A549 (cell line): ENCODE measurements at regions not wholly inside any gene's neighbourhood (a gene's known extent, or its start where the extent isn't known, plus 50 kb on each side); places are given as distances from the start of the nearest gene placed in this dataset.

Experiments
- ATAC-seq, 2 experiments: fragments of 200-7000 bp in 1 of 2; fragments of >200 bp in 1 of 2; cut with Nextera tagmentation in 1 of 2; cut with Tn5 transposase in 1 of 2; 3 replicates each; pipeline versions ENCODE4 v1.8.0 to v1.9.1; 2018 to 2020; ENCODE audit warnings: mild to moderate bottlenecking in 1 of 2, moderate library complexity in 1 of 2
- CTCF ChIA-PET: fragments of 300-600 bp; sonication (Branson Sonifier 250); formaldehyde crosslinking; extraction: SDS; loops from one replicate; lab custom pipeline; 2021; ENCODE audit warnings: antibody characterized with exemption, inconsistent platforms; lab: Yijun Ruan, JAX
- POLR2A ChIA-PET: fragments of 350-600 bp; formaldehyde crosslinking; extraction: SDS; loops from one replicate; lab custom pipeline; 2021; ENCODE audit warnings: antibody characterized with exemption, inconsistent platforms; lab: Yijun Ruan, JAX
- DNase-seq, 2 experiments: peaks; one replicate each; pipeline versions ENCODE4 v3.0.0 to v3.0.0-alpha.2; 2011 to 2016; ENCODE audit warnings: low read depth in 1 of 2, low spot score in 1 of 2
- FAIRE-seq: peaks from 2 replicates; lab custom pipeline; 2011; peaks lifted over from hg19 to GRCh38; lab: Jason Lieb, UNC
- H3K27ac ChIP-seq, 2 experiments: fragments of >200 bp; sonication (Bioruptor Twin); formaldehyde crosslinking; 3 replicates each; pipeline ENCODE4 v1.5.1; 2016 to 2017
- H3K4me1 ChIP-seq: fragments of >200 bp; sonication (Bioruptor Twin); formaldehyde crosslinking; 3 replicates; pipeline ENCODE4 v1.6.1; 2016
- H3K4me2 ChIP-seq: fragments of >200 bp; sonication (Bioruptor Twin); formaldehyde crosslinking; 3 replicates; pipeline ENCODE4 v1.6.1; 2016
- H3K4me3 ChIP-seq: fragments of >200 bp; sonication (Bioruptor Twin); formaldehyde crosslinking; 3 replicates; pipeline ENCODE4 v1.5.1; 2016
- H3K9me3 ChIP-seq: fragments of >200 bp; sonication (Bioruptor Twin); formaldehyde crosslinking; 3 replicates; pipeline ENCODE4 v1.6.1; 2016
- CBX2 ChIP-seq: fragments of 200-600 bp; sonication (generic); IDR thresholded peaks from 2 replicates; pipeline ENCODE4 v1.6.1; 2016; ENCODE audit warnings: low read depth, mild to moderate bottlenecking, borderline replicate concordance
- FOSB ChIP-seq: fragments of 250-450 bp; sonication (Bioruptor Pico); IDR thresholded peaks from 2 replicates; pipeline ENCODE4 v1.5.0; 2020; ENCODE audit warnings: mild to moderate bottlenecking, moderate library complexity
- FOSL2 ChIP-seq, 2 experiments: fragments of 450-650 bp in 1 of 2; fragments of >200 bp in 1 of 2; sonication (Bioruptor Twin) in 1 of 2; formaldehyde crosslinking; IDR thresholded peaks; 2 replicates each; pipeline versions ENCODE4 v1.5.0 to v1.6.1; 2016 to 2020; ENCODE audit warnings: mild to moderate bottlenecking in 1 of 2, moderate library complexity in 1 of 2
- FOXS1 ChIP-seq: fragments of 250-450 bp; sonication (Bioruptor Pico); IDR thresholded peaks from 2 replicates; pipeline ENCODE4 v1.5.0; 2020; ENCODE audit warnings: mild to moderate bottlenecking, moderate library complexity
- GATA3 ChIP-seq: IDR thresholded peaks from 2 replicates; pipeline ENCODE4 v1.6.1; 2012; ENCODE audit warnings: borderline replicate concordance
- HDAC2 ChIP-seq: fragments of 200-600 bp; sonication (generic); IDR thresholded peaks from 2 replicates; pipeline ENCODE4 v1.6.1; 2016
- HES2 ChIP-seq: fragments of >200 bp; sonication (Bioruptor Twin); formaldehyde crosslinking; IDR thresholded peaks from 2 replicates; pipeline ENCODE4 v1.6.1; 2016
- JUN ChIP-seq, 2 experiments: fragments of >200 bp; sonication (Bioruptor Twin); formaldehyde crosslinking; IDR thresholded peaks; 2 replicates in 1 of 2; 3 replicates in 1 of 2; pipeline ENCODE4 v1.6.1; 2016 to 2017
- KDM5A ChIP-seq: fragments of 200-600 bp; sonication (generic); IDR thresholded peaks from 2 replicates; pipeline ENCODE4 v1.6.1; 2016; ENCODE audit warnings: antibody characterized with exemption, mild to moderate bottlenecking
- MAX ChIP-seq: IDR thresholded peaks from 2 replicates; pipeline ENCODE4 v1.6.1; 2012
- MAZ ChIP-seq: fragments of 150-350 bp; IDR thresholded peaks from 2 replicates; pipeline ENCODE4 v1.6.1; 2014; ENCODE audit warnings: antibody characterized with exemption, low read depth, low read length, borderline replicate concordance
- RAD21 ChIP-seq, 2 experiments: fragments of >200 bp in 1 of 2; sonication (Bioruptor Twin) in 1 of 2; formaldehyde crosslinking in 1 of 2; IDR thresholded peaks in 1 of 2; conservative IDR thresholded peaks in 1 of 2; 2 replicates in 1 of 2; 3 replicates in 1 of 2; pipeline ENCODE4 v1.6.1; 2012 to 2018; ENCODE audit warnings: inconsistent platforms in 1 of 2
- REST ChIP-seq: fragments of 200-600 bp; sonication (generic); IDR thresholded peaks from 2 replicates; pipeline ENCODE4 v1.6.1; 2016; ENCODE audit warnings: antibody characterized with exemption, mild to moderate bottlenecking, moderate library complexity
- RNF2 ChIP-seq: fragments of 200-600 bp; sonication (generic); IDR thresholded peaks from 2 replicates; pipeline ENCODE4 v1.6.1; 2016; ENCODE audit warnings: low read depth, mild to moderate bottlenecking, antibody characterized with exemption, moderate library complexity, borderline replicate concordance
- SMC3 ChIP-seq: fragments of >200 bp; sonication (Bioruptor Twin); formaldehyde crosslinking; IDR thresholded peaks from 3 replicates; pipeline ENCODE4 v1.6.1; 2018; ENCODE audit warnings: inconsistent platforms
- SREBF2 ChIP-seq: fragments of 450-650 bp; IDR thresholded peaks from 2 replicates; pipeline ENCODE4 v1.6.1; 2014; ENCODE audit warnings: mild to moderate bottlenecking, moderate library complexity
- ZC3H11A ChIP-seq: fragments of 450-650 bp; IDR thresholded peaks from 2 replicates; pipeline ENCODE4 v1.6.1; 2014; ENCODE audit warnings: antibody characterized with exemption, mild to moderate bottlenecking
- ZFP36 ChIP-seq: fragments of 450-650 bp; IDR thresholded peaks from 2 replicates; pipeline ENCODE4 v1.6.1; 2014; ENCODE audit warnings: borderline replicate concordance; ENCODE audit not compliant: partially characterized antibody
- WGBS: methylation state at CpG from one replicate; pipeline ENCODE4 v1.1.6; 2017; ENCODE audit errors: missing lambda C conversion rate; 5-methylcytosine and 5-hydroxymethylcytosine counted together
- TF ChIP-seq, protein P1 (sequence below): IDR thresholded peaks from 2 replicates; pipeline ENCODE4 v1.6.1; 2012
- TF ChIP-seq, protein P2 (sequence below): fragments of 150-350 bp; IDR thresholded peaks from 2 replicates; pipeline ENCODE4 v1.6.1; 2014; ENCODE audit warnings: low read depth, mild to moderate bottlenecking, low read length

- ChIA-PET CTCF (interaction anchor here (0.7 to 1.1 kb wide), 2 partner anchors 8 to 9 kb away, joined by 3 to 5 read pairs; no protein-coding TSS in a partner anchor), POLR2A (no interaction called here)
- Histone ChIP-seq H3K4me1 (no peaks in the 10 kb centered on the region), H3K27ac (no peak overlapping the region), H3K9me3 (no peaks in the 10 kb centered on the region), H3K4me3 (no peak overlapping the region), H3K4me2 (no peak overlapping the region)
- no peak for TF ChIP-seq JUN (IDR thresholded peaks at IDR 0.05)
- no peak for TF ChIP-seq REST
- no peak for TF ChIP-seq GATA3
- no peak for TF ChIP-seq CBX2
- TF ChIP-seq MAZ, result no peak
- no peak for TF ChIP-seq FOSB (CRISPR knock-in tag)
- no peak for TF ChIP-seq KDM5A
- no peak for TF ChIP-seq RNF2
- no peak for TF ChIP-seq HDAC2
- TF ChIP-seq ZC3H11A, result no peak
- no peak for TF ChIP-seq FOSL2 (IDR thresholded peaks at IDR 0.05)
- TF ChIP-seq FOSL2 (CRISPR knock-in tag; IDR thresholded peaks at IDR 0.05), result no peak
- no peak for ATAC-seq
- WGBS, result 0% methylated on average over 1 of the region's 1 CpG
- FAIRE-seq, result no peak
- DNase-seq, result no peak
These were observed 692.6 kb upstream of the COBL start for GRCh38 chr7:52009181-52009580.

- WGBS, result 5% methylated on average over 1 of the region's 1 CpG
- ATAC-seq, result no peak
- ChIA-PET CTCF (no interaction called here), POLR2A (no interaction called here)
- Histone ChIP-seq H3K27ac (no peak overlapping the region), H3K9me3 (no peaks in the 10 kb centered on the region), H3K4me3 (no peak overlapping the region), H3K4me2 (no peak overlapping the region), H3K4me1 (no peaks in the 10 kb centered on the region)
- no peak for FAIRE-seq
- no peak for TF ChIP-seq SREBF2
- TF ChIP-seq JUN (IDR thresholded peaks at IDR 0.05), result no peak
- no peak for TF ChIP-seq SMC3
- TF ChIP-seq, protein P1, sequence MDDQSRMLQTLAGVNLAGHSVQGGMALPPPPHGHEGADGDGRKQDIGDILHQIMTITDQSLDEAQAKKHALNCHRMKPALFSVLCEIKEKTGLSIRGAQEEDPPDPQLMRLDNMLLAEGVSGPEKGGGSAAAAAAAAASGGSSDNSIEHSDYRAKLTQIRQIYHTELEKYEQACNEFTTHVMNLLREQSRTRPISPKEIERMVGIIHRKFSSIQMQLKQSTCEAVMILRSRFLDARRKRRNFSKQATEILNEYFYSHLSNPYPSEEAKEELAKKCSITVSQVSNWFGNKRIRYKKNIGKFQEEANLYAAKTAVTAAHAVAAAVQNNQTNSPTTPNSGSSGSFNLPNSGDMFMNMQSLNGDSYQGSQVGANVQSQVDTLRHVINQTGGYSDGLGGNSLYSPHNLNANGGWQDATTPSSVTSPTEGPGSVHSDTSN, result no peak
- TF ChIP-seq, protein P2, sequence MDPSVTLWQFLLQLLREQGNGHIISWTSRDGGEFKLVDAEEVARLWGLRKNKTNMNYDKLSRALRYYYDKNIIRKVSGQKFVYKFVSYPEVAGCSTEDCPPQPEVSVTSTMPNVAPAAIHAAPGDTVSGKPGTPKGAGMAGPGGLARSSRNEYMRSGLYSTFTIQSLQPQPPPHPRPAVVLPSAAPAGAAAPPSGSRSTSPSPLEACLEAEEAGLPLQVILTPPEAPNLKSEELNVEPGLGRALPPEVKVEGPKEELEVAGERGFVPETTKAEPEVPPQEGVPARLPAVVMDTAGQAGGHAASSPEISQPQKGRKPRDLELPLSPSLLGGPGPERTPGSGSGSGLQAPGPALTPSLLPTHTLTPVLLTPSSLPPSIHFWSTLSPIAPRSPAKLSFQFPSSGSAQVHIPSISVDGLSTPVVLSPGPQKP, result no peak
- TF ChIP-seq ZC3H11A, result no peak
- no peak for TF ChIP-seq MAX
- TF ChIP-seq ZFP36, result no peak
- TF ChIP-seq HES2, result no peak
- no peak for TF ChIP-seq FOXS1 (CRISPR knock-in tag)
- no peak for TF ChIP-seq RAD21 (conservative IDR thresholded peaks at IDR 0.05 in 1 of 2, IDR thresholded peaks at IDR 0.05 in 1 of 2)
- no peak for DNase-seq
These were observed 690.1 kb upstream of the COBL start for GRCh38 chr7:52006674-52007073.
